ENCODE measurements at regions not wholly inside any gene's neighbourhood (a gene's known extent, or its start where the extent isn't known, plus 50 kb on each side); places are given as distances from the start of the nearest gene placed in this dataset.

GRCh38 chr11:115112754-115113153 is 391.5 kb downstream of the CADM1 start:
- TF ChIP-seq CTCF (IDR thresholded peaks at IDR 0.05) (no peak), POLR2AphosphoS5 (IDR thresholded peaks at IDR 0.05; ENCODE audit: low read depth, low read length) (no peak)

Measured in Panc1 (cell line).